ENCODE measurements at regions not wholly inside any gene's neighbourhood (a gene's known extent, or its start where the extent isn't known, plus 50 kb on each side); places are given as distances from the start of the nearest gene placed in this dataset.

DNA sequence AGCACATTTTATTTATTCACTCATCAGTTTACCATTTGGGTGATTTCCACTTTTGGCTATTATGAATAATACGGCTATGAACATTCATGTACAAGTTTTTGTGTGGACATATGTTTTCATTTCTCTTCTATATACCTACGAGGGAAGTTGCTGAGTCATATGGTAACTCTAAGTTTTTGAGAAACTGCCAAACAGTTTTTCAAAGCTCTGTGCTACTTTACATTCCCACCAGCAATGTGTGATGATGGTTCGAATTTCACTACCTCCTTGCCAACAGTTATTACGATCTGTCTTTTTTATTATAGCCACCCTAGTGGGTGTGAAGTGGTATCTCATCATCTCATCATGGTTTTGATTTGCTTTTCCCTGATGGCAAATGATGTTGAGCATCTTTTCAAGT, 63.7 kb upstream of the MRTFB start:
- TF ChIP-seq POLR2AphosphoS5 (IDR thresholded peaks at IDR 0.05) (no peak), POLR2A (IDR thresholded peaks at IDR 0.05) (no peak)
- TF ChIP-seq, protein P1, sequence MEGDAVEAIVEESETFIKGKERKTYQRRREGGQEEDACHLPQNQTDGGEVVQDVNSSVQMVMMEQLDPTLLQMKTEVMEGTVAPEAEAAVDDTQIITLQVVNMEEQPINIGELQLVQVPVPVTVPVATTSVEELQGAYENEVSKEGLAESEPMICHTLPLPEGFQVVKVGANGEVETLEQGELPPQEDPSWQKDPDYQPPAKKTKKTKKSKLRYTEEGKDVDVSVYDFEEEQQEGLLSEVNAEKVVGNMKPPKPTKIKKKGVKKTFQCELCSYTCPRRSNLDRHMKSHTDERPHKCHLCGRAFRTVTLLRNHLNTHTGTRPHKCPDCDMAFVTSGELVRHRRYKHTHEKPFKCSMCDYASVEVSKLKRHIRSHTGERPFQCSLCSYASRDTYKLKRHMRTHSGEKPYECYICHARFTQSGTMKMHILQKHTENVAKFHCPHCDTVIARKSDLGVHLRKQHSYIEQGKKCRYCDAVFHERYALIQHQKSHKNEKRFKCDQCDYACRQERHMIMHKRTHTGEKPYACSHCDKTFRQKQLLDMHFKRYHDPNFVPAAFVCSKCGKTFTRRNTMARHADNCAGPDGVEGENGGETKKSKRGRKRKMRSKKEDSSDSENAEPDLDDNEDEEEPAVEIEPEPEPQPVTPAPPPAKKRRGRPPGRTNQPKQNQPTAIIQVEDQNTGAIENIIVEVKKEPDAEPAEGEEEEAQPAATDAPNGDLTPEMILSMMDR (IDR thresholded peaks at IDR 0.05), result no peak
